Lower leg skin (tissue), 4 donors: ENCODE measurements at regions not wholly inside any gene's neighbourhood (a gene's known extent, or its start where the extent isn't known, plus 50 kb on each side); places are given as distances from the start of the nearest gene placed in this dataset.

Experiments used
- DNase-seq, 2 donors: peaks; one replicate each; pipeline ENCODE4 v3.0.0-alpha.2; 2019; ENCODE audit warnings: low spot score in 2 of 2
- H3K4me3 ChIP-seq: fragments of 200-600 bp; sonication (generic); 2 replicates; pipeline ENCODE4 v1.5.1; 2017; ENCODE audit warnings: mild to moderate bottlenecking, low read depth; ENCODE audit not compliant: poor library complexity, severe bottlenecking
- POLR2A ChIP-seq, 2 donors: fragments of 450-650 bp; IDR thresholded peaks; one replicate each; pipeline ENCODE4 v1.6.1; 2016 to 2017; ENCODE audit warnings: antibody characterized with exemption in 2 of 2, mild to moderate bottlenecking in 1 of 2, moderate library complexity in 1 of 2
- WGBS, 2 donors: methylation state at CpG; one replicate each; pipeline ENCODE4 v1.1.5; 2018; 5-methylcytosine and 5-hydroxymethylcytosine counted together
- intact Hi-C: fragments of 100-400 bp; cut with DNase I; formaldehyde crosslinking; loops from one replicate; pipeline ENCODE4 v1.15.0; 2023; ENCODE audit warnings: low total_unique reads
- TF ChIP-seq, protein P1 (sequence below), 3 donors: fragments of 450-650 bp; IDR thresholded peaks; one replicate each; pipeline ENCODE4 v1.5.1; 2016; ENCODE audit warnings: antibody characterized with exemption in 3 of 3, mild to moderate bottlenecking in 3 of 3, moderate library complexity in 2 of 3

DNA sequence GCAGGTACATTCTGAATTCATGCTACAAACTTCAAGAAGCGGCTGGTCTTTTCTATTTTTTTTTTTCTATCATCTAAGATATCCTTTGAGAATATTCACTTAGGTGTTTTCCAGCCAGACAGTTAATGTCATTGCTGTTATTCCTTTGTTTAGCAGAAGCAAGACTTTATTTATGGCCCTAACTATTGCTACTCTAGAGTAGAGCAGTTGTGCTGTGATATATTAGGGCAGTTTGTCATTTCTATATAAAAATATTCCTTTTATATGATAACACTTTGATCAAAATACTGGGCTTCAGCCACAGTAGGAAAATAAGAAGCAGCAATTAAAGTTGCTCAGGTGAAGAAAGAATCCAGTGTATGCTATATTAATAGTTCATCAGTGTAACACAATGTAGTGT lies 959.3 kb downstream of the NCAM2 start:
- no peak for DNase-seq
- 69 to 77% methylated on average over 1 of the region's 1 CpG for WGBS, 2 donors
- intact Hi-C loops: no loop called here
- no peak overlapping the region for H3K4me3 ChIP-seq
- TF ChIP-seq POLR2A (IDR thresholded peaks at IDR 0.05): no peak
- TF ChIP-seq, protein P1, sequence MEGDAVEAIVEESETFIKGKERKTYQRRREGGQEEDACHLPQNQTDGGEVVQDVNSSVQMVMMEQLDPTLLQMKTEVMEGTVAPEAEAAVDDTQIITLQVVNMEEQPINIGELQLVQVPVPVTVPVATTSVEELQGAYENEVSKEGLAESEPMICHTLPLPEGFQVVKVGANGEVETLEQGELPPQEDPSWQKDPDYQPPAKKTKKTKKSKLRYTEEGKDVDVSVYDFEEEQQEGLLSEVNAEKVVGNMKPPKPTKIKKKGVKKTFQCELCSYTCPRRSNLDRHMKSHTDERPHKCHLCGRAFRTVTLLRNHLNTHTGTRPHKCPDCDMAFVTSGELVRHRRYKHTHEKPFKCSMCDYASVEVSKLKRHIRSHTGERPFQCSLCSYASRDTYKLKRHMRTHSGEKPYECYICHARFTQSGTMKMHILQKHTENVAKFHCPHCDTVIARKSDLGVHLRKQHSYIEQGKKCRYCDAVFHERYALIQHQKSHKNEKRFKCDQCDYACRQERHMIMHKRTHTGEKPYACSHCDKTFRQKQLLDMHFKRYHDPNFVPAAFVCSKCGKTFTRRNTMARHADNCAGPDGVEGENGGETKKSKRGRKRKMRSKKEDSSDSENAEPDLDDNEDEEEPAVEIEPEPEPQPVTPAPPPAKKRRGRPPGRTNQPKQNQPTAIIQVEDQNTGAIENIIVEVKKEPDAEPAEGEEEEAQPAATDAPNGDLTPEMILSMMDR (IDR thresholded peaks at IDR 0.05): no peak

- DNase-seq: no peak
- intact Hi-C loops: no loop called here
- H3K4me3 ChIP-seq: no peak overlapping the region
- WGBS, 2 donors: 44 to 62% methylated on average over 1 of the region's 1 CpG
- TF ChIP-seq POLR2A (IDR thresholded peaks at IDR 0.05): no peak
- TF ChIP-seq, protein P1 (IDR thresholded peaks at IDR 0.05): no peak
Measured at GRCh38 chr21:21963911-21964310, 965.7 kb downstream of the NCAM2 start.

- no peak for DNase-seq
- intact Hi-C loops: no loop called here
- 43 to 45% methylated on average over 2 of the region's 2 CpGs for WGBS, 2 donors
- TF ChIP-seq, protein P1 (IDR thresholded peaks at IDR 0.05): no peak
- TF ChIP-seq POLR2A (IDR thresholded peaks at IDR 0.05): no peak
- H3K4me3 ChIP-seq: no peak overlapping the region
Measured at GRCh38 chr21:21968810-21969209, 970.6 kb downstream of the NCAM2 start.

GRCh38 chr21:21969211-21969610 lies 971.0 kb downstream of the NCAM2 start:
- intact Hi-C loops: no loop called here

DNA sequence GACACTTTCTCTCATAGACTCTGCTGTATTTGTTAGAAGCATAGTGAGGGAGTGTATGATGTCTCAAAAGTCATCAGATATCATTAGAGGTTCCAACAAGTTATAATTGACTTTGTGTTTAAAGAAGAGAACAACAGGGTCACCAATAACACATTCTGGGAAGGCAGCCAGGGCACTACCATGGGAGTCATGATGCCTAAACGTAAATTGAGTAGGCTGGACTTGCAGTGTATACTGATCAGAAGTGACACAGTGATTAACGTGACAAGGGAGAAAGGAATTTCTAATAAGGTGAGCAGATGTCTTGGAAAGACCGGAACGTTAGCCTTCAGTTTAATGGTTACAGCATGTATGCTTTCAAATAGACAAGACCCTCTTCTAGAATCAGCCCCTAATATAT lies 973.2 kb downstream of the NCAM2 start:
- 32 to 42% methylated on average over 4 of the region's 4 CpGs for WGBS, 2 donors
- TF ChIP-seq, protein P1 (IDR thresholded peaks at IDR 0.05): no peak
- no peak for TF ChIP-seq POLR2A (IDR thresholded peaks at IDR 0.05)
- no peak overlapping the region for H3K4me3 ChIP-seq
- DNase-seq: no peak
- intact Hi-C loops: no loop called here

More at GRCh38 chr21:21969211-21969610, 971.0 kb downstream of the NCAM2 start:
- no peak for DNase-seq
- TF ChIP-seq, protein P1 (IDR thresholded peaks at IDR 0.05): no peak
- no peak for TF ChIP-seq POLR2A (IDR thresholded peaks at IDR 0.05)
- 20 to 31% methylated on average over 2 of the region's 2 CpGs for WGBS, 2 donors
- H3K4me3 ChIP-seq: no peak overlapping the region

GRCh38 chr21:21973806-21974205 lies 975.6 kb downstream of the NCAM2 start:
- DNase-seq: no peak
- TF ChIP-seq POLR2A (IDR thresholded peaks at IDR 0.05): no peak
- TF ChIP-seq, protein P1 (IDR thresholded peaks at IDR 0.05): no peak
- H3K4me3 ChIP-seq: no peak overlapping the region
- intact Hi-C loops: no loop called here
- 75 to 82% methylated on average over 5 of the region's 5 CpGs for WGBS, 2 donors
